ENCODE measurements at regions not wholly inside any gene's neighbourhood (a gene's known extent, or its start where the extent isn't known, plus 50 kb on each side); places are given as distances from the start of the nearest gene placed in this dataset.

GRCh38 chr17:71335212-71335611 lies 785.6 kb upstream of the SOX9 start:
- no peak for DNase-seq (ENCODE audit: low spot score)

- DNase-seq (ENCODE audit: low spot score), result no peak
These were observed 782.9 kb upstream of the SOX9 start for GRCh38 chr17:71337938-71338337.

GRCh38 chr17:71338396-71338795 lies 782.4 kb upstream of the SOX9 start:
- DNase-seq (ENCODE audit: low spot score), result no peak

GRCh38 chr17:71339206-71339605 lies 781.6 kb upstream of the SOX9 start:
- no peak for DNase-seq (ENCODE audit: low spot score)

- no peak for DNase-seq (ENCODE audit: low spot score)
These were observed 778.1 kb upstream of the SOX9 start for GRCh38 chr17:71342737-71343136.

- DNase-seq (ENCODE audit: low spot score), result no peak
These were observed 770.8 kb upstream of the SOX9 start for GRCh38 chr17:71349908-71350600.

- DNase-seq (ENCODE audit: low spot score), result no peak
These were observed 760.5 kb upstream of the SOX9 start for GRCh38 chr17:71360301-71360700.

GRCh38 chr17:71361656-71362450 lies 759.0 kb upstream of the SOX9 start:
- no peak for DNase-seq (ENCODE audit: low spot score)

GRCh38 chr17:71363661-71364060 lies 757.2 kb upstream of the SOX9 start:
- no peak for DNase-seq (ENCODE audit: low spot score)

GRCh38 chr17:71371809-71372208 lies 749.0 kb upstream of the SOX9 start:
- DNase-seq (ENCODE audit: low spot score), result no peak

GRCh38 chr17:71375948-71376347 lies 744.9 kb upstream of the SOX9 start:
- no peak for DNase-seq (ENCODE audit: low spot score)

GRCh38 chr17:71376933-71377332 lies 743.9 kb upstream of the SOX9 start:
- DNase-seq (ENCODE audit: low spot score), result no peak

- no peak for DNase-seq (ENCODE audit: low spot score)
These were observed 742.8 kb upstream of the SOX9 start for GRCh38 chr17:71378036-71378435.

- no peak for DNase-seq (ENCODE audit: low spot score)
These were observed 742.1 kb upstream of the SOX9 start for GRCh38 chr17:71378741-71379140.

- no peak for DNase-seq (ENCODE audit: low spot score)
These were observed 741.3 kb upstream of the SOX9 start for GRCh38 chr17:71379512-71379911.

GRCh38 chr17:71380535-71380934 lies 740.3 kb upstream of the SOX9 start:
- DNase-seq (ENCODE audit: low spot score), result no peak

GRCh38 chr17:71380936-71381335 lies 739.9 kb upstream of the SOX9 start:
- DNase-seq (ENCODE audit: low spot score), result no peak

GRCh38 chr17:71383091-71383490 lies 737.7 kb upstream of the SOX9 start:
- DNase-seq (ENCODE audit: low spot score), result no peak

- DNase-seq (ENCODE audit: low spot score), result no peak
These were observed 733.4 kb upstream of the SOX9 start for GRCh38 chr17:71387456-71387855.

- no peak for DNase-seq (ENCODE audit: low spot score)
These were observed 727.9 kb upstream of the SOX9 start for GRCh38 chr17:71392715-71393567.

- DNase-seq (ENCODE audit: low spot score), result no peak
These were observed 724.9 kb upstream of the SOX9 start for GRCh38 chr17:71395901-71396300.

GRCh38 chr17:71396711-71397110 lies 724.1 kb upstream of the SOX9 start:
- DNase-seq (ENCODE audit: low spot score), result no peak

GRCh38 chr17:71398025-71398424 lies 722.8 kb upstream of the SOX9 start:
- DNase-seq (ENCODE audit: low spot score), result no peak
